LNCaP clone FGC (cell line): ENCODE measurements at regions not wholly inside any gene's neighbourhood (a gene's known extent, or its start where the extent isn't known, plus 50 kb on each side); places are given as distances from the start of the nearest gene placed in this dataset.
A peak's percentile ranks its signal among the peaks of the same experiment; 100 is the strongest.

Experiments used
- DNase-seq: peaks from one replicate; pipeline ENCODE4 v3.0.0-alpha.2; 2011; ENCODE audit warnings: low read depth
- H3K4me3 ChIP-seq: 2 replicates; pipeline ENCODE4 v1.5.1; 2011; ENCODE audit warnings: mild to moderate bottlenecking, low read depth, low read length, control low read depth
- TF ChIP-seq, protein P1 (sequence below): IDR thresholded peaks from 2 replicates; pipeline ENCODE4 v1.5.1; 2012; ENCODE audit warnings: mild to moderate bottlenecking; ENCODE audit not compliant: control insufficient read depth, insufficient read depth; ENCODE audit errors: extremely low read depth

DNA sequence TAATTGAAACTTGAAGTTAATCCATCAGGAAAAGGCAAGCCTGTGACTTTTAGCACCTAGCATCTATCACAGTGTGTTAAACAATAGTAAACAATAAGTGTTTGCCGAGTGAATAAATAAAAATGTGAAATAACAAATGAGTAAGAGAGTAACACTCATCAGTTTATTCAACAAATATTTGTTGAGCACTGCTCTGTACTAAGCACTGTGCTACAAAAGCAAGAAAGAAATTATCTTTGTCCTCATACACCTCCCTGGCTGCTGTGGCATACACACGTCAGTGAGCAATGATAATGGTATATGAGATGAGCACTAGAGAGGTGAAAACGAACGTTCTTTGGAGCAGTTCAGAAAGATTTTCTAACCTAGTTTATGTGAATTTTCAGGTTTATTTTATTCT lies 295.0 kb upstream of the LRRC7 start:
- peak; percentile 41 for DNase-seq
- H3K4me3 ChIP-seq, result no peak overlapping the region
- TF ChIP-seq, protein P1, sequence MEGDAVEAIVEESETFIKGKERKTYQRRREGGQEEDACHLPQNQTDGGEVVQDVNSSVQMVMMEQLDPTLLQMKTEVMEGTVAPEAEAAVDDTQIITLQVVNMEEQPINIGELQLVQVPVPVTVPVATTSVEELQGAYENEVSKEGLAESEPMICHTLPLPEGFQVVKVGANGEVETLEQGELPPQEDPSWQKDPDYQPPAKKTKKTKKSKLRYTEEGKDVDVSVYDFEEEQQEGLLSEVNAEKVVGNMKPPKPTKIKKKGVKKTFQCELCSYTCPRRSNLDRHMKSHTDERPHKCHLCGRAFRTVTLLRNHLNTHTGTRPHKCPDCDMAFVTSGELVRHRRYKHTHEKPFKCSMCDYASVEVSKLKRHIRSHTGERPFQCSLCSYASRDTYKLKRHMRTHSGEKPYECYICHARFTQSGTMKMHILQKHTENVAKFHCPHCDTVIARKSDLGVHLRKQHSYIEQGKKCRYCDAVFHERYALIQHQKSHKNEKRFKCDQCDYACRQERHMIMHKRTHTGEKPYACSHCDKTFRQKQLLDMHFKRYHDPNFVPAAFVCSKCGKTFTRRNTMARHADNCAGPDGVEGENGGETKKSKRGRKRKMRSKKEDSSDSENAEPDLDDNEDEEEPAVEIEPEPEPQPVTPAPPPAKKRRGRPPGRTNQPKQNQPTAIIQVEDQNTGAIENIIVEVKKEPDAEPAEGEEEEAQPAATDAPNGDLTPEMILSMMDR, result no peak

DNA sequence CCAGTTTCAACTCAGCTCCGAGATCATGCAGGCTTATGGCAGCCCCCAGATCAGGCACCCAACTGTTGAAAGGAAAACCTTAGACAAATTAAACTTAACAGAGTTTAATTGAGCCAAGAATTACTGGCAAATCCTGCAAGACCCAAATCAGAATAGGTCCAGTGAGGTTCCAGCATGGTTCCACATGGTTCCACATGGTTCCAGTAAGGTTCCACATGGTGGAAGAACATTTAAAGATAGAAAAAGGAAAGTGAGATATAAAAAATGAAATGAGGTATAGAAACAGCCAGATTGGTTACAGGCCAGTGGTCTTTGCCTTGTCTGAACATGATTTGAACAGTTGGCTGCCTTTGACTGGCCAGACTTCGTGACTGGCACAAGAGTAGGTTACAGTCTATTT lies 288.8 kb upstream of the LRRC7 start:
- no peak overlapping the region for H3K4me3 ChIP-seq
- DNase-seq, result no peak
- TF ChIP-seq, protein P1, result no peak

DNA sequence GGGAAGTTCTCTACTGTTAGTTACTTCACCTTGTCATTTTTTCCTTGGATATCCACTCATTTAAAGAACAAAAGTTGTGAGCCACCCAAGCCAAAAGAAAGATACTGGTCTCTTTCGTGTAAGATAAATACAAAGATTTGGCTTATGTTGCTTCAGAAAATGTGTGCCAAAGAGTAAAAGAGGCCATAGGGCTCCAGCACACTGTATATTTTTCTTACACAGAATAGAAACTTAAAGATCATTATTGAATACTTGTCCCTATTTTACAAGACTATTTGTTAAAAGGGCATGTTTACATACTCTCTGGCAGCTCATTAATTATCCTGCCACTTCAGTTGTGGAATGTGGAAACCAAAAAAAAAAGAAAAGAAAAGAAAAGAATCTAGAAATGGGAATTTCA lies 284.2 kb upstream of the LRRC7 start:
- H3K4me3 ChIP-seq, result no peak overlapping the region
- TF ChIP-seq, protein P1, result no peak
- DNase-seq, result no peak

DNA sequence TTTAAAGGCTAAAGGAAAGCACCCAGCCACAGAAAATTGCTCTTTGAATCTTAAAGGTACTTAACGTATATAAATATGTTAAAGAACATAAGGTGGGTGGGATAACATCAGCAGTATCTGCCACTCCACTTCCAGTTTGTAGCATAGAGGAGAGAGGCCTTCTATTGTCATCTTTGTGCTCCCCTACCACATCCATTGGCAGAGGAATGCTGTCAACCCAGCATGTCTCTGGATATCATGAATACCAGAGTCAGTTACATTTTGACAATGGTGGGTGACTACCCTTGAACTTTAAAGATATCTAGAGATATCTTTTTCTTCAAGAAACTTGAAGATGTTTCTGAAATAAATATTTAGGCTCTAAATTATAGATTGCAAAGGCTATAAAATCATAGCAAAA lies 283.2 kb upstream of the LRRC7 start:
- no peak overlapping the region for H3K4me3 ChIP-seq
- TF ChIP-seq, protein P1, result no peak
- DNase-seq, result no peak

DNA sequence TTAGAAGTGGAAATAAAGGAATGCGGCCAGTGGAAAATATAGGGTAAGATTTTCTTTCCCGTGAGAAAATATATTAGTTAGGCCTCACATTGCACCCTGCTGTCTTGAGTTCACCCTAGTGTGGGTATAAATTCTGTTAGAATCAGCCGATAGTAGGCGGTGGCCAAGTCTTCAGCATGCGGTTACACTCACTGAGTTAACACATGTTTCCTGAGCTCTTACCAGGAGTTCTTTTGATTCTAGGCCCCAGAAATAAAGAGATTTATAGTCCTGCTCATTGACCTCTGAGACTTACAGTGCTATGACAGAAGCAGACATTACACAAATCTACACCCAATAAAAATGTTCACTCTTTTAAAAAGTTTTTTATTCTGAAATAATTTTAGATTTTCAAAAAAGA lies 279.3 kb upstream of the LRRC7 start:
- H3K4me3 ChIP-seq, result no peak overlapping the region
- TF ChIP-seq, protein P1, result no peak
- no peak for DNase-seq

DNA sequence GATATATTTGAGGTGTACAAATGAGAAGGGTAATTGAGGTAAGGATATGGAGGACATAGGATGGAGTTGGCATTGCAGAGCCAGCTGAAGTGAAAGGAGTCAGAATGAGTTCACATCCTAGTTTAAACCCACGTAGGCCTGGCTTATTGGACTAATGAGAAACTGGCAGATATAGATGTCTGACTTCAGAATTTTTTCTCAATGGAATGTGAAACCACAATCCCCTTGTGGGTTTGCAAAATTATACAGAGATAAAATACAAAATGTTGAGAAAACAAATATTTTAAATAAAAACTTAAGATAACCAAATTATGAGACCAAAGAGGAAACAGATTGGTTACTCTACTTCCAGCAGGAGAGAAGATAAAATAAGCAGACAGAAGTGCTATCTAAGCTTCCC lies 277.4 kb upstream of the LRRC7 start:
- DNase-seq, result no peak
- TF ChIP-seq, protein P1, result no peak
- no peak overlapping the region for H3K4me3 ChIP-seq

DNA sequence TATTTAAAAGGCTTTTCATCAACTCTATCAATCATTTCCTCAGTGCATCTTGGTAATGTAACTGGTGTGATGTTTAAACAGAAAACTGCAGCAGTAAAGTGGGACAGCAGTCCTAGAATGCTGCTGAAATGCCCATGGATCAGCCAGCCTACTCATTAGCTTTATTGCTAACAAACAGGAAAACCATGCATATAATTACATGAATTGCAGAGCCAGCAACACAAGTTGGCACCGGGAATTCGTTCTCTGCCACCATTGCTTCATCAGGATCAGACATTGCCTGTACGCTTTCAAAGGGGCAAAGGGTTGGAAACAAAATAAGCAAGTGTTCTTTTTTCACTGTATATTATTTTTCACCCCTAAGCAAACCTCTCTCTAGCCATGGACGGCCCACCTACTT lies 276.2 kb upstream of the LRRC7 start:
- no peak overlapping the region for H3K4me3 ChIP-seq
- TF ChIP-seq, protein P1, result no peak
- DNase-seq, result no peak
